Brain microvascular endothelial cell (primary cell): ENCODE measurements at regions not wholly inside any gene's neighbourhood (a gene's known extent, or its start where the extent isn't known, plus 50 kb on each side); places are given as distances from the start of the nearest gene placed in this dataset.

ENCODE experiments used
- DNase-seq: peaks from one replicate; pipeline ENCODE4 v3.0.0-alpha.2; 2020
- H3K27ac ChIP-seq: fragments of 250-450 bp; sonication (Bioruptor Pico); 2 replicates; pipeline ENCODE4 v1.5.1; 2020; ENCODE audit warnings: mild to moderate bottlenecking, moderate library complexity
- H3K27me3 ChIP-seq: fragments of 250-450 bp; sonication (Bioruptor Pico); replicated peaks from 2 replicates; pipeline ENCODE4 v1.5.1; 2020; ENCODE audit warnings: mild to moderate bottlenecking
- H3K36me3 ChIP-seq: fragments of 250-450 bp; sonication (Bioruptor Pico); replicated peaks from 2 replicates; pipeline ENCODE4 v1.5.1; 2020; ENCODE audit warnings: mild to moderate bottlenecking
- H3K4me3 ChIP-seq: 2 replicates; pipeline ENCODE4 v1.5.1; 2011; ENCODE audit warnings: low read depth, mild to moderate bottlenecking, control low read depth, low read length, moderate library complexity
- CTCF ChIP-seq: IDR thresholded peaks from 2 replicates; pipeline ENCODE4 v1.5.1; 2011; ENCODE audit warnings: low read depth, mild to moderate bottlenecking, moderate library complexity, low read length, control low read depth, inconsistent platforms; ENCODE audit errors: missing control alignments
- in situ Hi-C: cut with HindIII; loops from 2 replicates; pipeline ENCODE4 v1.10.0; 2017; ENCODE audit warnings: low sequenced_read_pairs, low pct_ligation_motif_present

GRCh38 chr15:91552555-91552954 lies 301.0 kb upstream of the SLCO3A1 start:
- in situ Hi-C loops: no loop called here
- no peak for TF ChIP-seq CTCF
- Histone ChIP-seq H3K4me3 (no peak overlapping the region), H3K27me3 (no peaks in the 10 kb centered on the region), H3K27ac (no peak overlapping the region), H3K36me3 (no peaks in the 10 kb centered on the region)
- DNase-seq: no peak

- Histone ChIP-seq H3K4me3 (no peak overlapping the region), H3K36me3 (no peaks in the 10 kb centered on the region), H3K27me3 (no peaks in the 10 kb centered on the region), H3K27ac (no peak overlapping the region)
- in situ Hi-C loops: no loop called here
- TF ChIP-seq CTCF: no peak
- DNase-seq: no peak
Measured at GRCh38 chr15:91553196-91553854, 300.2 kb upstream of the SLCO3A1 start.

GRCh38 chr15:91555312-91555711 lies 298.2 kb upstream of the SLCO3A1 start:
- Histone ChIP-seq H3K4me3 (no peak overlapping the region), H3K27me3 (no peaks in the 10 kb centered on the region), H3K27ac (no peak overlapping the region), H3K36me3 (no peaks in the 10 kb centered on the region)
- in situ Hi-C loops: no loop called here
- DNase-seq: peak; percentile 1
- no peak for TF ChIP-seq CTCF

- Histone ChIP-seq H3K4me3 (no peak overlapping the region), H3K36me3 (no peaks in the 10 kb centered on the region), H3K27me3 (no peaks in the 10 kb centered on the region), H3K27ac (no peak overlapping the region)
- in situ Hi-C loops: no loop called here
- DNase-seq: no peak
- no peak for TF ChIP-seq CTCF
Measured at GRCh38 chr15:91556926-91557325, 296.6 kb upstream of the SLCO3A1 start.

DNA sequence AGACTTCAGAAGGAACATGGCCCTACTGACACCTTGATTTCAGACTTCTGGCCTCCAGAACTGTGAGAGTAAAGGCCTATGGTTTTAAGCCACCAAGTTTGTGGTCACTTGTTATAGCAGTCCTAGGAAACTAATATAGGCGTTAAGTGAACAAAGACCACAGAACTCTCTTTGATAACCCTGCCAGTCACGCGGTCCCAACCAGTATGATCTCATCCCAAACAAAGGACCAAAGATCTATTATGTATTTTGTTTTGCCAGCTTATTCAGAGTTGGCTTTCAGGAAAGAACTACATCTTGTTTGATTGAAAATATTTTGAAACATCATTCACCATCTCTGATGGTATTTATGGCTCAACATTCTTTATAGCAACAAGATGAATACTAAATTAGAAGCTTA lies 294.4 kb upstream of the SLCO3A1 start:
- Histone ChIP-seq H3K27ac (no peak overlapping the region), H3K4me3 (no peak overlapping the region), H3K27me3 (no peaks in the 10 kb centered on the region), H3K36me3 (no peaks in the 10 kb centered on the region)
- in situ Hi-C loops: no loop called here
- TF ChIP-seq CTCF: no peak
- no peak for DNase-seq
